Naive thymus-derived CD4-positive, alpha-beta T cell (primary cell): ENCODE measurements at regions not wholly inside any gene's neighbourhood (a gene's known extent, or its start where the extent isn't known, plus 50 kb on each side); places are given as distances from the start of the nearest gene placed in this dataset.

Experiments used
- ATAC-seq: fragments of 150-1000 bp; cut with Tn5 transposase; 2 replicates; pipeline ENCODE4 v1.10.0; 2021; ENCODE audit warnings: mild to moderate bottlenecking, moderate library complexity
- CTCF ChIA-PET: fragments of 350-600 bp; sonication (Branson Sonifier 250); formaldehyde crosslinking; loops from one replicate; lab custom pipeline; 2021; ENCODE audit warnings: antibody characterized with exemption; lab: Charles Lee
- POLR2A ChIA-PET: fragments of 350-600 bp; sonication (Branson Sonifier 250); formaldehyde crosslinking; loops from one replicate; lab custom pipeline; 2021; ENCODE audit warnings: antibody characterized with exemption, inconsistent platforms; lab: Charles Lee
- DNase-seq, 9 donors: peaks; one replicate each; pipeline versions ENCODE4 v3.0.0 to v3.0.0-alpha.2; 2020 to 2022; ENCODE audit warnings: mixed read lengths in 1 of 9
- H3K27ac ChIP-seq: one replicate; pipeline ENCODE4 v1.7.0; 2013; ENCODE audit warnings: mild to moderate bottlenecking, low read depth, low read length, moderate library complexity
- H3K27me3 ChIP-seq, 2 donors: one replicate each; pipeline ENCODE4 v1.7.0; 2013; ENCODE audit warnings: low read length in 2 of 2, mild to moderate bottlenecking in 2 of 2, moderate library complexity in 2 of 2; ENCODE audit not compliant: control insufficient read depth in 2 of 2, insufficient read depth in 2 of 2
- H3K36me3 ChIP-seq, 3 experiments: 1 replicate in 2 of 3; 2 replicates in 1 of 3; pipeline ENCODE4 v1.7.0; 2013; ENCODE audit warnings: low read length in 3 of 3, mild to moderate bottlenecking in 3 of 3, moderate library complexity in 1 of 3; ENCODE audit not compliant: insufficient read depth in 3 of 3, control insufficient read depth in 2 of 3
- H3K4me1 ChIP-seq, 2 donors: one replicate each; pipeline ENCODE4 v1.7.0; 2013; ENCODE audit warnings: low read length in 2 of 2, mild to moderate bottlenecking in 2 of 2, moderate library complexity in 1 of 2; ENCODE audit not compliant: control insufficient read depth in 2 of 2, insufficient read depth in 2 of 2
- H3K4me3 ChIP-seq: 2 replicates; pipeline ENCODE4 v1.7.0; 2013; ENCODE audit warnings: mild to moderate bottlenecking, low read length
- H3K9me3 ChIP-seq, 3 experiments: 1 replicate in 2 of 3; 2 replicates in 1 of 3; pipeline ENCODE4 v1.7.0; 2013; ENCODE audit warnings: low read length in 3 of 3; ENCODE audit not compliant: control insufficient read depth in 2 of 3
- H3K27ac Mint-ChIP-seq, 9 donors: one replicate each; pipeline ENCODE4 v1.8.0; 2020 to 2022; ENCODE audit warnings: mixed read lengths in 9 of 9, mild to moderate bottlenecking in 8 of 9, moderate library complexity in 5 of 9, inconsistent platforms in 2 of 9
- H3K27me3 Mint-ChIP-seq, 5 donors: one replicate each; pipeline ENCODE4 v1.8.0; 2021 to 2022; ENCODE audit warnings: mixed read lengths in 5 of 5, mild to moderate bottlenecking in 1 of 5
- H3K36me3 Mint-ChIP-seq, 5 donors: one replicate each; pipeline ENCODE4 v1.8.0; 2020 to 2022; ENCODE audit warnings: mixed read lengths in 5 of 5, mild to moderate bottlenecking in 3 of 5, inconsistent platforms in 1 of 5
- H3K4me1 Mint-ChIP-seq, 7 donors: one replicate each; pipeline ENCODE4 v1.8.0; 2020 to 2022; ENCODE audit warnings: mixed read lengths in 7 of 7, mild to moderate bottlenecking in 3 of 7, inconsistent platforms in 1 of 7
- H3K4me3 Mint-ChIP-seq, 10 donors: one replicate each; pipeline ENCODE4 v1.8.0; 2020 to 2022; ENCODE audit warnings: mild to moderate bottlenecking in 10 of 10, mixed read lengths in 10 of 10, moderate library complexity in 6 of 10, inconsistent platforms in 2 of 10
- H3K9me3 Mint-ChIP-seq, 11 donors: one replicate each; pipeline ENCODE4 v1.8.0; 2020 to 2022; ENCODE audit warnings: mixed read lengths in 11 of 11, mild to moderate bottlenecking in 4 of 11, inconsistent platforms in 1 of 11, moderate library complexity in 1 of 11
- intact Hi-C, 2 donors: fragments of 100-400 bp; cut with micrococcal nuclease; formaldehyde crosslinking; loops; one replicate each; pipeline ENCODE4 v1.15.1; 2023

GRCh38 chr13:33545492-33545891 is 259.9 kb upstream of the STARD13 start:
- ChIA-PET CTCF (no interaction called here), POLR2A (no interaction called here)
- H3K27me3 ChIP-seq: no peaks in the 10 kb centered on the region
- no peak for ATAC-seq
- Mint-ChIP-seq H3K27ac (peak overlapping the region in 8 of 9 donors; percentile 67 to 98 (median 90)), H3K9me3 (peaks cover 0 to 5% (median 0%) of the 10 kb centered on the region in 11 donors), H3K27me3 (no peaks in the 10 kb centered on the region), H3K36me3 (peaks cover 0 to 12% (median 0%) of the 10 kb centered on the region in 5 donors), H3K4me1 (peaks cover 20 to 54% (median 43%) of the 10 kb centered on the region in 7 donors), H3K4me3 (peak overlapping the region in 4 of 10 donors; percentile 7 to 65 (median 40))
- intact Hi-C loops: loop anchor here (10.0 kb wide), 2 partner anchors 1399 to 1619 kb away; partner anchors contain the start of gene NBEA (in 1 of the 2)
- H3K4me3 ChIP-seq: no peak overlapping the region
- H3K27ac ChIP-seq: peak overlapping the region; percentile 41
- H3K9me3 ChIP-seq: no peaks in the 10 kb centered on the region
- peaks cover 26 to 31% of the 10 kb centered on the region in 2 donors for H3K4me1 ChIP-seq
- no peak for DNase-seq
- H3K36me3 ChIP-seq: no peaks in the 10 kb centered on the region

- Histone ChIP-seq H3K4me1 (peaks cover 13 to 17% of the 10 kb centered on the region in 2 donors), H3K9me3 (no peaks in the 10 kb centered on the region), H3K36me3 (no peaks in the 10 kb centered on the region), H3K27me3 (no peaks in the 10 kb centered on the region), H3K27ac (no peak overlapping the region), H3K4me3 (no peak overlapping the region)
- Mint-ChIP-seq H3K27me3 (no peaks in the 10 kb centered on the region), H3K36me3 (peaks cover 0 to 9% (median 3%) of the 10 kb centered on the region in 5 donors), H3K4me1 (peaks cover 5 to 39% (median 31%) of the 10 kb centered on the region in 7 donors), H3K9me3 (peaks cover 0 to 9% (median 0%) of the 10 kb centered on the region in 11 donors), H3K27ac (peak overlapping the region in 1 of 9 donors; percentile 75), H3K4me3 (no peak overlapping the region)
- CTCF ChIA-PET: no interaction called here
- no peak for ATAC-seq
- POLR2A ChIA-PET: interaction anchor here (0.7 kb wide), 1 partner anchor 271 kb away, joined by 3 read pairs; the partner anchor contains the start of gene RFC3
- intact Hi-C loops: loop anchor here (10.0 kb wide), 2 partner anchors 1398 to 1618 kb away; partner anchors contain the start of gene NBEA (in 1 of the 2)
- DNase-seq: no peak
Measured at GRCh38 chr13:33547035-33547434, 261.5 kb upstream of the STARD13 start.

GRCh38 chr13:33548069-33548468 is 262.5 kb upstream of the STARD13 start:
- no peaks in the 10 kb centered on the region for H3K27me3 Mint-ChIP-seq
- ATAC-seq (no peak), DNase-seq (no peak)
- Histone ChIP-seq H3K27ac (no peak overlapping the region), H3K36me3 (no peaks in the 10 kb centered on the region), H3K27me3 (no peaks in the 10 kb centered on the region), H3K9me3 (no peaks in the 10 kb centered on the region), H3K4me1 (peaks cover 13 to 15% of the 10 kb centered on the region in 2 donors), H3K4me3 (no peak overlapping the region)
- intact Hi-C loops: loop anchor here (10.0 kb wide), 2 partner anchors 1397 to 1617 kb away; partner anchors contain the start of gene NBEA (in 1 of the 2)
- peaks cover 5 to 32% (median 28%) of the 10 kb centered on the region in 7 donors for H3K4me1 Mint-ChIP-seq
- no peak overlapping the region for H3K27ac Mint-ChIP-seq
- H3K4me3 Mint-ChIP-seq: no peak overlapping the region
- POLR2A ChIA-PET: no interaction called here
- CTCF ChIA-PET: no interaction called here
- peaks cover 0 to 8% (median 3%) of the 10 kb centered on the region in 5 donors for H3K36me3 Mint-ChIP-seq
- H3K9me3 Mint-ChIP-seq: peaks cover 0 to 12% (median 0%) of the 10 kb centered on the region in 11 donors

GRCh38 chr13:33550276-33550675 is 264.7 kb upstream of the STARD13 start:
- intact Hi-C loops: no loop called here
- POLR2A ChIA-PET: no interaction called here
- CTCF ChIA-PET: no interaction called here
- DNase-seq (no peak), ATAC-seq (peak; percentile 40)
- Mint-ChIP-seq H3K9me3 (peaks cover 0 to 12% (median 0%) of the 10 kb centered on the region in 11 donors), H3K4me3 (no peak overlapping the region), H3K36me3 (peaks cover 0 to 8% (median 3%) of the 10 kb centered on the region in 5 donors), H3K27me3 (no peaks in the 10 kb centered on the region), H3K27ac (no peak overlapping the region), H3K4me1 (peaks cover 3 to 12% (median 11%) of the 10 kb centered on the region in 7 donors)
- Histone ChIP-seq H3K4me1 (no peaks in the 10 kb centered on the region), H3K36me3 (no peaks in the 10 kb centered on the region), H3K4me3 (no peak overlapping the region), H3K9me3 (no peaks in the 10 kb centered on the region), H3K27ac (no peak overlapping the region), H3K27me3 (no peaks in the 10 kb centered on the region)

- H3K9me3 Mint-ChIP-seq: peaks cover 0 to 12% (median 0%) of the 10 kb centered on the region in 11 donors
- Histone ChIP-seq H3K36me3 (no peaks in the 10 kb centered on the region), H3K4me3 (no peak overlapping the region), H3K27me3 (no peaks in the 10 kb centered on the region), H3K4me1 (no peaks in the 10 kb centered on the region), H3K27ac (no peak overlapping the region), H3K9me3 (no peaks in the 10 kb centered on the region)
- no peaks in the 10 kb centered on the region for H3K27me3 Mint-ChIP-seq
- no peak for ATAC-seq
- intact Hi-C loops: no loop called here
- H3K36me3 Mint-ChIP-seq: peaks cover 0 to 8% (median 3%) of the 10 kb centered on the region in 5 donors
- H3K27ac Mint-ChIP-seq: no peak overlapping the region
- H3K4me1 Mint-ChIP-seq: peaks cover 0 to 8% (median 6%) of the 10 kb centered on the region in 7 donors
- no peak for DNase-seq
- ChIA-PET POLR2A (no interaction called here), CTCF (no interaction called here)
- H3K4me3 Mint-ChIP-seq: no peak overlapping the region
Measured at GRCh38 chr13:33550885-33551284, 265.3 kb upstream of the STARD13 start.

- H3K4me3 ChIP-seq: no peak overlapping the region
- no peaks in the 10 kb centered on the region for H3K36me3 ChIP-seq
- no peaks in the 10 kb centered on the region for H3K27me3 ChIP-seq
- intact Hi-C loops: no loop called here
- Mint-ChIP-seq H3K4me3 (no peak overlapping the region), H3K4me1 (peaks cover 0 to 6% (median 0%) of the 10 kb centered on the region in 7 donors), H3K36me3 (peaks cover 0 to 6% (median 3%) of the 10 kb centered on the region in 5 donors), H3K27ac (no peak overlapping the region), H3K27me3 (peaks cover 0 to 13% (median 6%) of the 10 kb centered on the region in 5 donors), H3K9me3 (peaks cover 0 to 12% (median 0%) of the 10 kb centered on the region in 11 donors)
- no peaks in the 10 kb centered on the region for H3K4me1 ChIP-seq
- ATAC-seq (no peak), DNase-seq (no peak)
- CTCF ChIA-PET: no interaction called here
- H3K27ac ChIP-seq: no peak overlapping the region
- POLR2A ChIA-PET: no interaction called here
- no peaks in the 10 kb centered on the region for H3K9me3 ChIP-seq
Measured at GRCh38 chr13:33554919-33555791, 262.8 kb upstream of the RFC3 start.
